GM18858 (cell line): ENCODE measurements at regions not wholly inside any gene's neighbourhood (a gene's known extent, or its start where the extent isn't known, plus 50 kb on each side); places are given as distances from the start of the nearest gene placed in this dataset.
"Not testable (repeated sequence)": the region's sequence is repeated elsewhere in the genome, so short reads cannot be mapped to it uniquely, and the experiment has no call there.

Source experiments
- ATAC-seq: cut with Tn5 transposase; IDR thresholded peaks from one replicate; pipeline ENCODE4 v1.9.1; 2021; ENCODE audit not compliant: unreplicated experiment

- ATAC-seq, result no peak
Observed at GRCh38 chr3:88775026-88775690, 332.3 kb upstream of the EPHA3 start.

GRCh38 chr3:88779482-88779881 lies 327.9 kb upstream of the EPHA3 start:
- ATAC-seq, result no peak

DNA sequence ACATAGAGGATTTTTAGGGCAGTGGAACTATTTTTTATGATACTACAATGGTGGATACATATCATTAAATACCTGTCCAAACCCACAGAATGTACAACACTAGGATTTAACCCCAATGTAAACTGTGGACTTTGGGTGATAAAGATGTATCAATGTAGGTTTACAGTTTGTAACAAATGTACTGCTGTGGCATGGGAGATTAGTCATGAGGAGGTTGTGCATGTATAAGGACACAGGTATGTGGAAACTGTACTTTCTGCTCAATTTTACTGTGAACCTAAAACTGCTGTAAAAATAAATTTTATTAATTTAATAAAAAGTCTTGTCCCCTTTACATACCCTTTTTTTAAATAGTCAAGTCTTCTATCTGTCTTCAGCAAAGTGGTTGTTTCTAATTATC lies 322.5 kb upstream of the EPHA3 start:
- no peak for ATAC-seq

DNA sequence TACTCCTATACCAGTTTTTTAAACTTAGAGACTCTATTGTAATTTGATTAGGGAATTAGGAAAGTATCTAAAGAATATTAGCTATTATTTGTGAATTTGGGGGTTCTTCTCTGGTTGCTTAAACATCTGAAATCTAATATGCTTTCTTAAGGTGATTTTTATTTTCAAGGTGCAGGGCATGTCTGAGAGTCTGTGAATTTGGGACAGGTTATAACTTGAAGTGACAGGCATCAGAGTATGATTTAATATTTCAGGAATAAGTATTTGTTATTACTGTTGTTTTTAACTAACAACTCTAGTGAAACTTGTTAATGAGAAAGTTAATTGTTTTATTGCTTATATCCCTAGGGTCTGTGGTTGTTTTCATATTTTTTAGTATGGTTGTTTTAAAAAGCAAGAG lies 321.6 kb upstream of the EPHA3 start:
- no peak for ATAC-seq

DNA sequence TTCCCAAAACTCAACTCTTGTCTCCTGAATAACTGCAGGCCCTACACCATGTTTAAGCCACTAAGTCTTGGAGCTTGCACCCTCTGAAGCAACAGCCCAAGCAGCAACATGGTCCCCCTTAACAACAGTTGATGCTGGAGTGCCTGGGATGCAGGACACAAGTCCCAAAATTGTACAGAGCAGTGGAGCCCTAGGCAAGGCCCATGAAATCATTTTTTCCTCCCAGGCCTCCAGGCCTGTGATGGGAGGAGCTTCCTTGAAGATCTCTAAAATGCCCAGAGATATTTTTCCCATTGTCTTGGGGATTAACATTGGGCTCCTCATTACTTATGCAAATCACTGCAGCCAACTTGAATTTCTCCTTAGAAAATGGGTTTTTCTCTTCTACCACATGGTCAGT lies 311.9 kb upstream of the EPHA3 start:
- ATAC-seq, result no peak

DNA sequence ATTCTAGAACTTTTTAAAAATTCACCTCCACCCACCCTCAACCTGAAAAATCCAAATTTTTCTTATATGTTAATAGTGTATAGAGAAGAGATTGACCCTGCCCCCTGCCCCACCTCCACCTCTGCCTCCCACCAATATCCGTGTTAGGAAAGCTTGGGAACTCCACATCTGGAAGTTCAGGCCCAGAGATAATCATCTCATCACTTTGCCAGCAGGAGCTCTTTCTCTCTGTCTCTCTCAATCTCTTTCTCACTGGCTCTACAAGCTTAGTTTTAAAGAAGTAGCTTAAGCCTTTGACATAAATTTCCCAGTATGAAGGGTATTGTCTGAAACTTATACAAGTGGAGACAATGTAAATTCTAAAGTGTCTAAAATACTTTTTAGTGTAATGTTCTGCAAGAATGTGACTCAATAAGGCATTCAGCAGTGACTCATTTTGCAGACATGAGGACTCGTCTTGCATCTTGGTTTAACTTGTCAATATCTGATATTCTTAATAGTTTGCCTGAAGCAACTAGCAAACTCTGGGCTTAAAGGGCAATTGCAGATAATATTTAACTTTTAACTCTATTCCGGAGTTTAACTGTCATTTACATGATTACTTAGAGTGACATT lies 299.8 kb upstream of the EPHA3 start:
- ATAC-seq, result no peak

DNA sequence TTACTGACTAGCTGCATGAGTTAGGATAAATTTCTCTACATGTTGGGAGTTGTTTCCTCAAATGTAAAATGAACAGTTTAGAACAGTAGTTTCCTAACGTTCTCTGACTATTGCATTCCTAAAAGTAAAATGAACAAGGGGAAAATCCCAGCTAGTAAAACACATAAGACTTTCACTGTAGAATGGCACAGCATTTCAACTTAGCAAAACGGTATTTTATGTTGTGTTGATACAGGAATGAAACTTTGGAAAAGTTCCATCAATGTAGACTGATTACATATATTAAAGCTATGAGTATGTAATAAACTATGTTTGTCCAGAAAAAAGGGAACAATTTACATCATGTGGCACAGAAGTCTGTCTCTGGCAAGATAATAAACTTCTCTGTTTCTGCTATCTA lies 297.4 kb upstream of the EPHA3 start:
- no peak for ATAC-seq

- no peak for ATAC-seq
Observed at GRCh38 chr3:88810455-88810854, 297.0 kb upstream of the EPHA3 start.

DNA sequence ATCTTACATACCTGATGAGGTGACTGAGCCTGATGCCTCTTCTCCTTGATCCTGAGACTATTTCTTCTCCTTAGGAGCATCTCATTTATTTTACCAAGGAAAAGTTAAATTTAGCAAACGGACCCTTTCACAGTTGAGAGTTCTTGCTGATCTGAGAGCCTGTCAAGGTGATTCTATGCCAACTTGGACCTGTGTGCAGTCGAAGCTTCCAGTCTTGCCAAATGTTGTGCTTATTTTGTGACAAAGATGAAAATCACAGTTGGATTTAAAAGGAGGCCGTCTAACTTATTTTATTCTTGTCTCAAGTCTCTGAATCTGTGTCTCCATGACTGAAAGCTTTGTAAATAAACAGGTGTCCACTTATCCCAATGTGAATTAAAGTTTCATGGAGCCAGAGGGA lies 296.3 kb upstream of the EPHA3 start:
- ATAC-seq, result no peak

DNA sequence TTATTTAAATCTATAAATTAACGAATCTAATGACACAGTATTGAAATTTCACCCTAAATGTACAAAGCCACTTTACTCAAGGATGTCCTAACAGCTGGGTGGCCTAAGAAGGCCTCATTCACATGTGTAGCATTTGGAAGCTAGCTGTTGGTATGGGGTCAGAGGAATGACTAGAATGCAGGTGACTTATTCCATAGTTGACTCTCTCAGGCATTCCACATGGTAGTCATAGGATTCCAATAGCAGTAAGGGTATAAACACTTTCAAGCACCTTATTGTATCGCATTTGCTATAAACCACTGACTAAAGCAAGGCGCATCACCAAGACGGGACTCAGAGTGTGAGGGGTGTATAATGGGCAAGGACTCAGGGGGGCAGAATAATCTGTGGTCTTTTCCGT lies 294.8 kb upstream of the EPHA3 start:
- no peak for ATAC-seq

DNA sequence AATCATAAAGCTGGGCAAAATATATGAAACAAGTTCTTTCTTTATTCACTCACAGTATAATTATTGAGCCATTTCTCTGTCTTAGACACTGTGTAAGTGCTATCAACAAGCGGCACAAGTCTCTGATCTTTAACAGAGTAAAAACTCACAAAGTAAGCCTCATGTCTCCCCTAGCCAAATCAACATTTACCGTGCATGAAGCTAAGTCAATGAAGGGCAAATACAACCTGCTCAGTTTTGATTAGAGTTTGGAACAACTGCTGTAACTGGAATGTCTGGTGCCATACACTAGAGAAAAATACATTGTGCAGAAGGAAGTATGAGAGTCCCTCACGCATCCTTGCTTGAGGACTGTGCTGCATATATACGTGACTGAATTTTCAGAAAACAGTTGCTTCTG lies 291.0 kb upstream of the EPHA3 start:
- ATAC-seq, result no peak

DNA sequence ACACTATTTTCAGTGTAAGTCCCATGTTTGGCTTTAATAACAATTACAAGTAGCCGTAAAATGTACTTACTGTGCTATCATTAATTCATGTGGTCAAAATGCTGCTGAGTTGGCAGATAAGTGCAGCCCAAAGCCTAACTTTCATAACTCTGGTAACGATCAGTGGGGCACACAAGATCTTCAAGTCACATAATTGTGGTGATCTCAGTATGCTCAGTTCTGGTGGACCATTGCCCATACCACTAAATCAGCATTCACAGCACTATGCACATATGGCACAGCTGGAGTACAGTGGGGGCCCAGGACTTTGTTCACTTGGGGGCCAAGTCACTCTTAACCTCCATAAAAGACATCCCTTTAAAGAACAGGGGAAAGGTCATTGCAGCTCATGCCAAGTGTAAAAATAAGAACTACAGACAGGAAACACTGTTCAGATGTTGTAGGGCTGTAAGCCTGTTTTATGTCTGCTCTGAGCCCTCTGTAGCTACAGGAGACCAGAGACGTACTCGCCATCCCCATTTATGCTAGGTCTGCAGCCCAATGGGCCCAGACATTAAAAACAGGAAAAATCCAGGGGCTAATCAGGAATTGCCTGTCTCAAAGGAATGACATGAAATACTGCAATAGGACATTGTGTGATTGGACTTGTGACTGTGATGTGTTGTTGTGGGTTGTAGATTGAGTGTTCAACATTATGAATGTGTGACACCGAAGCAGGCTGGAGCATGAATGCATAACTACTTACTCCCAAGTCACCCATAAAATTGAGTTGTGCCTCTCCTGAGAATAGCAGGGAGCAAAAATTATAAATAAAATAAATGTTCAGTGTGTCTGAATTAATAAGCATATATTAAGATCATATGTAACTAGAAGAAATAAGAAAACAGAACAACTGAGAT lies 282.5 kb upstream of the EPHA3 start:
- no peak for ATAC-seq

GRCh38 chr3:88828466-88828865 lies 279.0 kb upstream of the EPHA3 start:
- no peak for ATAC-seq

DNA sequence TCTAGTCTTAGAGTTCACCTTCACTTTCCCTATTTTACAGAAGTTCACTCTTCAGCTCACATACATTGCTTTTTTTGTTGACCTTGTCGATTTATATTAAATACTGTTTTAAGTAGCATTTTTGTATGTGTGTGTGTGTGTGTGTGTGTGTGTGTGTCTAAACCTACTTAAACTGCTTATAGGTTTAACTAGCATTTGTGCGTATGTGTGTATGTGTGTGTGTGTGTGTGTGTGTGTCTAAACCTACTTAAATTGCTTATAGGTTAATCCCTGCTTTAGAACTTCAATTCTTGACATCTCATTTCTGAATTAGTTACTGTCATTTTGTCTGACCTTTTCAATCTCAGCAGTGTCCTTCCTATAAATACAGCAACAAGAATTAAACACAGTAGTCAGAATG lies 254.8 kb upstream of the EPHA3 start:
- ATAC-seq, result no peak

DNA sequence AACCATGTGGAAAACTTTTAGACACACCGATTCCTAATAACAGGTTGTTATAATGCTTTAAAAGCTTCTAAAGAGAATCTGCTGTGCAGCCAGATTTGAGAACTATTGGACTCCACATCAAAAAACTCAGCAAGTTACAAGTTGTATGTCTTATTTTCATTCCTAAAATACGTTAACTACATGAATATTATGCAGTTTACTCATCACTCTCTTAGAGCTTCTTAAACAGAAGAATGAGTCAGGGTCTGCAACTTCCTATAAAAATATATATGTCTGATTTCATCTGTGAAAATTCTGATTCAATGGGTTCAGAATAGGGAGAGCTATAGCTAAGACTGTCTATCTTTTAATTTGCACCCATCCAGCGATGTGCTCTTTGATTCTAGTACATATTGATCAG lies 244.2 kb upstream of the EPHA3 start:
- no peak for ATAC-seq

DNA sequence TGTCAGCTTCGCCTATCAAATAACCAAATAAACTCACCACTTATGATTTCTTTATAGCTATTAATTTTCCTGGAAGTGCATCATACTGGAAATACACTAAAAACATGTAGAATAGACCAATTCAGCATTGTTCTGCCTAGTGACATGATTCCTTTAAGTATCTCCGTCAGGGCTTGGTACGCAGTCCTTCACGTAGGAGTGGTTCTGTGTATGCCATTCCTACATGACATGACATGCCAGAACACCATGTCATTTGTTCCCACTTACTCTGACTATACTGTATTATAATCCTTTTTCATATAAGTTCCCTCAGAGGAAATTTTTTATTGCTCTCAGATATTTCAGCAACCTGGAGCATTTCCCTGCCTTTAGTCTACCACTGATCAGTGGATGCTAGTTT lies 230.7 kb upstream of the EPHA3 start:
- no peak for ATAC-seq

DNA sequence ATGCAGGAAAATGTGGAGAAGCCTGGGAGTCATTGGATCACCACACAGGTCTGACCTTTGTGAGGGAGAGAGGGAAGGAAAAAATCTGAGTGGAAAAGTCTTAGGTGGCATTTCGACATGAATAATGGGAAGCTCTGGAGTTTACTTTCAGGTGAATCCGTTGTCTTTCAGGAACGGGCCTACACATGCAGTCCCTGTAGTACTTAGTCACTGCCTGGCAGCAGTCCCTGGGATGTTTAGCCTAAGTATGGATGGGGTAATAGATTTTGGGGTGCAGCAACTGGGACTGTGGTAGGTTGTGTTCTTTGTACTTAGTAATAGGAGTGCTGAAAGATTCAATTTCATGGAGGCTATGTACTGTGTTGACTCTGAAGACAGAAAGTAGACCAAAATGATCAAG lies 227.5 kb upstream of the EPHA3 start:
- ATAC-seq, result no peak

DNA sequence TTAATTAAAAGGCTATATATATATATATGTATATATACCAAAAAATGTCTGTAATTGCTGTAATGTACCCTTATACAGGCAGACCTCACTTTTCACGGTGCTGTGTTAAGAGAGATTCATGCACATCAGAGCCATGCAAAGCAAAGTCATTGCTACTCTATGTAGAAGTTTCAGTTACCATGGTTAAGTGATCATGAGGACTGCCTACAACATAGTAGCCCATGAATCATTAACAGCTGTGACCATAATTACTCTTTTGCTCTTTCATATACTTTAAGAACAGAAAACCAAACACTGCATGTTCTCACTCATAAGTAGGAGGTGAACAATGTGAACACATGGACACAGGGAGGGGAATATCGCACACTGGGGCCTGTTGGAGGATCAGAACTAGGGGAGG lies 225.3 kb upstream of the EPHA3 start:
- peak; percentile 98 for ATAC-seq

- ATAC-seq, result not testable (repeated sequence)
Observed at GRCh38 chr3:88886624-88887023, 220.8 kb upstream of the EPHA3 start.

DNA sequence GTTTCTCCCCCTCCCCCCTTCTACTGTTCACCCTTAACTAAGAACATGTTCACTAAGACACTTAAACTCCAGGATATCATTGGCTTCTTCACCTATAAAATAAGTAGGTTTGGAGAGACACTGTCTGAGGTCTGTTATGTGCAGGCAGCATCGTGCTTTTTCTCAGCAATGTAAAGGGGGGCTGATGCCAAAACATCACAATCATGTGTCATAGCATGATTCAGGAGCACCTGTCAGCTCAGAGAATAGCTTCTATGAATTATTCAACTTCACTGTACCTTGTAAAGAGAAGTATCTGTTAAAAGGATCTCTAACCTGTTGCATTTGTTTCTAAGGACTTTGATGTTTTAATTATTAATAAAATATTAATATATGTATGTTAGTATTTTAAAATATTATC lies 211.4 kb upstream of the EPHA3 start:
- ATAC-seq, result no peak

GRCh38 chr3:88912294-88912877 lies 195.0 kb upstream of the EPHA3 start:
- no peak for ATAC-seq

- ATAC-seq, result no peak
Observed at GRCh38 chr3:88918841-88919240, 188.6 kb upstream of the EPHA3 start.
